ENCODE measurements at regions not wholly inside any gene's neighbourhood (a gene's known extent, or its start where the extent isn't known, plus 50 kb on each side); places are given as distances from the start of the nearest gene placed in this dataset.
"Not testable (repeated sequence)": the region's sequence is repeated elsewhere in the genome, so short reads cannot be mapped to it uniquely, and the experiment has no call there.

- DNase-seq (ENCODE audit: low read depth), result no peak
Observed at GRCh38 chr9:32200241-32200640, 184.2 kb upstream of the ACO1 start.

GRCh38 chr9:32200896-32201295, 183.5 kb upstream of the ACO1 start:
- no peak for DNase-seq (ENCODE audit: low read depth)

DNA sequence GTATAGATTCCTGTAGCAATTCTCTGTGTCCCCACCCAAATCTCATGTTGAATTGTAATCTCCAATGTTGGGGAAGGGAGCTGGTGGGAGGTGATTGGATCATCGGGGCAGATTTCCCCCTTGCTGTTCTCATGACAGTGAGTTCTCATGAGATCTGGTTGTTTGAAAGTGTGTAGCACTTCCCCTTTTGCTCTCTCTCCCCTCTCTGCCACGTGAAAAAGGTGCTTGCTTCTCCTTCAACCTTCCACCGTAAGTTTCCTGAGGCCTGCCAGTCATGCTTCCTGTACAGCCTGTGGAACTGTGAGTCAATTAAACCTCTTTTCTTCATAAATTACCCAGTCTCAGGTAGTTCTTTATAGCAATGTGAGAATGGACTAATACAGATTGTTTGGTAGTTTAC, 175.3 kb upstream of the ACO1 start:
- not testable (repeated sequence) for DNase-seq (ENCODE audit: low read depth)

DNA sequence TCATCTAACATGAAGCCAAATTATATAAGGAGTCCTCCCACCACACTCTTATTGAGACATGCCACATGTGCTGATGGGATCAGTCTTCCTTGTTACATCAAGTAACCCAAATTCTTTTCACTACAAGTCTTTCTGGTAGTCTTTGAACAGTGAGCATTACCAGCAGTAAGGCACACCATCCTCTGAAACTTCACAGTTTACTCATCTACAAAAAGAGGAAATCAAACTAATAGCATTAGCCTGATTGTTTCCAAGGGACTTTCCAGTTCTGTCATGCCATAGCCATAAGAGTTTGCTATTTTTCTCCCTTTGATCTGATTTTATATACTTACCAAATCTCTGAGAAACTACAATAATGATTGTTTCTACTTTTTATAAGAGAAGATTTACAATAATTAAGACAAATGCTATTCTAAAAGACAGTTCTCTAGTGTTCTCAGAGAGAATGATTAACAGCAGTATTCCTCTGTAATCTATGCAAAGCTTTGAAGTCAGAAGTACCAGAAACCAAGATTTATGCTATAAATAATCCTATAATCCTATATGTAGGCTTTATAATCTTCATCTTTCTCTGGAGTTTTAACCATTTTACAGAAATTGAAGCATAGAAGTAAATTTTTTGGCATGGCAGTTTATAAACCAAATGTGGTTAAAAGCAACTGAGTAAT, 166.2 kb upstream of the ACO1 start:
- DNase-seq (ENCODE audit: low read depth), result no peak

GRCh38 chr9:32220750-32221149, 163.7 kb upstream of the ACO1 start:
- no peak for DNase-seq (ENCODE audit: low read depth)

DNA sequence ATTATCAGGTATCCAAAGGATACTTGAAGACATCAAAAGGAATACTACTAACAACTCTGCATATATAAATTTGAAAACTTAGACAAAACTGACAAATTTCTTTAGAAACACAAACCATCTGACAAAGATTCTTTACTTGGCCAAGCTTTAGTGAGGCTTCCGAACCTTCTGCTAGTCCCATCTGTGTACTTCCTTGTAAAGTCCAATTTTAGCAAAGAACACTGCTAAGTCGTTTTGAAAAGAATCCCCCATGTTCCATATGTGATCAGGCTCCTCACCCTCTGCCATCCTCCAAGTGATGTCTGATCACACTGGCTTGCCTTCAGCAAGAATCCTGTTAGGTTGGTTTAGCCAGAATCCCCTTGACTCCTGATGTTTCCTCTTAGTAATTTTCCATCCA, 150.0 kb upstream of the ACO1 start:
- no peak for DNase-seq (ENCODE audit: low read depth)

DNA sequence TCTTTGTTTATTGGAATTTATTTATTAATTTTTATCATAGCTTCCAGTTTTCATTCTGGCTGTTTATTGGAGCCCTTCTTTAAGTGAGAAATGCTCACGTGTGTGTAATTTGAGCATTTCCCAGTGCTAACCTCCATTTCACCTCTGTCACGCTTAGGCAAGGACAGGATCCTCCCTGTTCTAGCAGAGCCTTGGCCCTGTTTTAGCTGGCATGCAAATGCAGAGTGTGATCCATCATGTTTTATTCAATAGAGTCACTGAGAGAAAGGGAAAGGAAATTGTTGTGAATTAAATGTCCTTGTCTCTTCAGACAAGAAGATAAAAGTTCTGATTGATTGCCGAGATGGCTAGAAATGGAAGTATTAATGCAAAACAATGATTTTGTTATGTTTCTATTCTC, 137.3 kb upstream of the ACO1 start:
- DNase-seq (ENCODE audit: low read depth), result no peak

GRCh38 chr9:32248189-32248712, 136.2 kb upstream of the ACO1 start:
- DNase-seq (ENCODE audit: low read depth), result no peak

GRCh38 chr9:32251539-32251938, 132.9 kb upstream of the ACO1 start:
- DNase-seq (ENCODE audit: low read depth), result peak; percentile 58

DNA sequence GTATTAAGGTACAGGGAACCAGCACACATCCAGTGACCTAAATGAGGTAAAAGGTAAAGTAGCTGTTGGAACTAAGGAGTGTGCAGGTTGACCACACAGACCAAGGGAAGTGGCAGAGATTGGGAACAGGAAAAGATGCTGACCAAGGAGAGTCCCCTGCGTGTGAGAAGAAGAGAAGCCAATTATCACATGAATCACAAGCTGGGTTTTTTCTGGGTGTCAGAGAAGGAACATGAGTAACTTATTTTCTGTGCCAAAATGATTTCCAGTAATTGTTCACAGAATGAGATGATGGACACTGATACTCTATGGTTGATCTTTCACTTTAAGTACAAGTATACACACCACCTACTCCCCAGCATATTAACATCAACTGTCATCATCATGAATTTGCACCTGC, 130.7 kb upstream of the ACO1 start:
- no peak for DNase-seq (ENCODE audit: low read depth)

GRCh38 chr9:32255026-32255425, 129.4 kb upstream of the ACO1 start:
- DNase-seq (ENCODE audit: low read depth), result no peak

DNA sequence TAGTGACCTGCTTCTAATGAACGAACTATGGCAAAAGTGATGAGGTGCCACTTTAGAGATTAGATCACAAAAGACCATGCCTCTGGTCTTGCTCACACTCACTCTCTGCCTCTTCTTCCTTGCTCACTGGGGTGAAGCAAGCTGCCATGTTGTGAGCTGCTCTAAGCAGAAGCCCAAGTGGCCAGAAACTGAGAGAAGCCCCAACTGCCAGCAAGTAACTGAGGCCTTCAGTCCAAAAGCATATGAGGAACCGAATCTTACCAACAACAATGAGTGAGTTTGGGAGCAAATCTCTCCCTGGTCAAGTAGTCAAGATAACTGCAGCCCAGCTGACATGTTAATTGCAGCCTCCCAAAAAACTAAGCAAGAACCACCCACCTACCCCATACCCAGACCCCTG, 126.0 kb upstream of the ACO1 start:
- no peak for DNase-seq (ENCODE audit: low read depth)

DNA sequence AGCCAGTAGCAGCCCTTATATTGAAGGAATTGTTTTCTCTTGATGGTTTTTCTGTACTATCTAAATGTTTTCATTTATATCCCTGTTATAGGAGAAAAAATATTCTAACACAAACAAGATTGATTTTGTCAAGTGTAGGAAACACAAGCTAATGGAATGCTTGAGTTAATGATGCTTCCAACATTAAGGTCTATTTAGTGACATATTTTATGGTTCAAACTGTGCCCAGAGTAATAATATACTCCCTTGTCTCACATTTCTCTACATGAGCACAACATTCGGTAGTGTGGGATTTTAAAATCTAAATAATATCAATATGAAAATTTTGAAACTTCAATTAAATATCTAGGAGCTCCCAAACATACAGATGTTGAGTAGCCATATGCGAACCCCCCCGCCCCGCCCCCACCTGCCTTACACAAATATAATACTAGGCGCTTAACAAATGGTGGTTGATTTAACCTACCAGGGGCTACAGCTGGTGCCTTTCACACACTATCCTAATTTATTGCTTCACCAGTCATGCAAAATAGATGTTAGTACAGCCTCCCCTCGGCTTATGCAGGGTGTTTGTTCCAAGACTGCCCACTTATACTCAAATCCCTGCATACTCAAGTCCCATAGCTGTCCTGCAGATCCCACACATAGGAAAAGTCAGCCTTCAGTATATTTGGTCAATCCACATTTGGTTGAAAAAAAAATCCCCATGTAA, 124.1 kb upstream of the ACO1 start:
- no peak for DNase-seq (ENCODE audit: low read depth)

DNA sequence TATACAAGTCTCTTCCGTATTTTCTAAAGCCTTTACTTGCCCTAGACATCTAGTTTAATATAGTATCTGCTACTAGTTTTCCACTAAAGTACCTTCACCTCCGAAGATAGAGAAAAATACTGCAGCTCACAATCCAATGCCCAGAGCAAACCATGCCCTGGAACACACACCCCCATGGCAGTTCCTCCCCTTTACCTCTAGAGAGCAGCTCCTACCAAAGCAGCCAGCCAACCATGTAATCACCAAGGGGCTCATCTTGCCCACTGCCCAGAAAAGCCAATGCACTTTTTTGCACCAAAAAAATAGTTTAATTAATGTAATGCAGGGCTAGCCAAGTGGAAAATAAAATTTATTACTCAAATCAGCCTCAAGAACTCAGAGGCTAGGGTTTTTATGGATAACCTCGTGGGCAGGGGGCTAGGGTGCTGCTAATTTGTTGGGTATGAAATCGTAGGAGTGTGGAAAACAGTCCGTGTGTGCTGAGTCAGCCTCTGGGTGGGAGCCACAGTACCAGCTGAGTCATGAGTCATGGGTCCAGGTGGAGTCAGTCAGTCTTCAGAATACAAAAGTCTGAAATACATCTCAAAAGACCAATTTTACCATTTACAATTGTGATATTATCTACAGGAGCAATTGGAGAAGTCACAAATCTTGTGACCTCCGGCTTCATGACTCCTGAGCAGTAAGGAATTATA, 120.1 kb upstream of the ACO1 start:
- DNase-seq (ENCODE audit: low read depth), result peak; percentile 7

DNA sequence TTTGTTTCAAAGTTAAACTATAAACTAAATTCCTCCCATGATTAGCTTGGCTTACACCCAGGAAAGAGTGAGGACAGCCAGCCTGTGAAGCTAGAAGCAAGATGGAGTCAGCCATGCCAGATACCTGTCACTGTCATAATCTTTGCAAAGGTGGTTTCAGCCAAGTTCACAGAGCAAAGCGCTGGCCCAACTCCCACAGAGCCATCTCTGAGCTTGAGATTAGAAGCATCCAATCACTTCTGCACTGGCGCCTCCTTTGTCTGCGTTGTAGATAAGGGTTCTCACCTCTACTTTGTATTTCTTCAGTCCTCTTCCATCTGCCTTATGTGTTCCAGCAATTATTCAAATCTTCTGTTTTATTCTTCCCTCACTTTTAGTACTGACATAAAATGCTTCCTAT, 119.4 kb upstream of the ACO1 start:
- no peak for DNase-seq (ENCODE audit: low read depth)

- DNase-seq (ENCODE audit: low read depth), result no peak
Observed at GRCh38 chr9:32278991-32279390, 105.5 kb upstream of the ACO1 start.

- DNase-seq (ENCODE audit: low read depth), result no peak
Observed at GRCh38 chr9:32289756-32290155, 94.7 kb upstream of the ACO1 start.

- DNase-seq (ENCODE audit: low read depth), result no peak
Observed at GRCh38 chr9:32291370-32291769, 93.1 kb upstream of the ACO1 start.

- no peak for DNase-seq (ENCODE audit: low read depth)
Observed at GRCh38 chr9:32292611-32293010, 91.8 kb upstream of the ACO1 start.

DNA sequence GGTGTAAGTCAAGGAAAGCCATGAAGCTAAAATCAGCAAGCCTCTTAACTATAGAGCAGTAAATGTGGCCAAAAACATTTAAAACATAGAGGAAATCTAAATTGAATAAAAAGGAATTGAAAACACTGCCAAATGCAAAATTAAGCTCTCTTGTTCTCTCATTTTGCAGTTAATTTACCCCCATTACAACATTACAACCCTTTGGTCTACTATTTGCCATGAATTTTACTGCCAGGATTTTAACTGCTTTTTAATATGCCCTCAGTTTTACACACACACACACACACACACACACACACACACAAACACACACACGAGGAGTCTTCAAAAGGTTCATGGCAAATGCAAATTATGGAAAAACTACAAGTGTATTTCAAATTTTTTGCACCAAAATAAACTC, 91.4 kb upstream of the ACO1 start:
- no peak for DNase-seq (ENCODE audit: low read depth)

DNA sequence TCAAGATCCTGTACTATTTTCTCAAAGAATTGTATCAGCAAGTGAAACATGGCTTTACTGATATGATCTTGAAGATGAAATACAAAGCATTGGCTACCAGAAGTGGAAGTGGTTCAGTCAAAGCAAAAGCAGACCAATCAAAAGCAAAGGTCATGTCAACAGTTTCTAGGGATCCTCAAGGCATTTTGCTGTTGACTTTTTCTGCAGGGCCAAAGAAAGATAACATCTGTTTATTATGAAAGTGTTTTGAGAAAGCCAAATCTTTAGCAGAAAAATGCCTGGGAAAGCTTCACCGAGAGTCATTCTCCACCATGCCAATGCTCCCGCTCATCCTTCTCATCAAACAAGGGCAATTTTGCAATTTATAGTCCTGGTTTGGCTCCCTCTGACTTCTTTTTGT, 90.3 kb upstream of the ACO1 start:
- no peak for DNase-seq (ENCODE audit: low read depth)

DNA sequence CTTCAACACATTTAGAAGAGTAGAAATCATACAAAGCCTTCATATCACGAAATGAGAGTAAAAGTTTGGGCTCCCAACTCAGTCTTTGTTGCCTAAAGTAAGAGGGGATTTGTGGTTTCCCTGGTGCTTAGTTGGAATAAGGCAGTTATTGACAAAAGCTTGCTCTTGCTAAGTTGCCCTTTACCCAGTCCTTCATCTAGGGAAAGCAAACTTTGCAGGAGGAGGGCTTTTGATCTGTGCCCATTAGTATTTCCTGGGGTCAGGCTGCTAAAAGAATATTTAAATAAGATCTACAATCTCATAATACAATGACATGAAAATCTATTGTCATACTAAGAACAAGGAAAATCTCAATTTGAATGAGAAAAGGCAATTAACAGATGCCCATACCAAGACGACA, 84.1 kb upstream of the ACO1 start:
- DNase-seq (ENCODE audit: low read depth), result no peak

GRCh38 chr9:32304495-32304894, 79.9 kb upstream of the ACO1 start:
- no peak for DNase-seq (ENCODE audit: low read depth)
